Effector memory CD4-positive, alpha-beta T cell (primary cell): ENCODE measurements at regions not wholly inside any gene's neighbourhood (a gene's known extent, or its start where the extent isn't known, plus 50 kb on each side); places are given as distances from the start of the nearest gene placed in this dataset.

ENCODE experiments used
- DNase-seq, 3 donors: peaks; one replicate each; pipeline ENCODE4 v3.0.0-alpha.2; 2020
- H3K27ac ChIP-seq: 2 replicates; pipeline ENCODE4 v1.7.0; 2013; ENCODE audit warnings: mild to moderate bottlenecking, low read length, moderate library complexity; ENCODE audit not compliant: insufficient read depth, poor library complexity, severe bottlenecking
- H3K27me3 ChIP-seq: replicated peaks from 2 replicates; pipeline ENCODE4 v1.7.0; 2013; ENCODE audit warnings: mild to moderate bottlenecking, low read length; ENCODE audit not compliant: insufficient read depth, control insufficient read depth, poor library complexity, severe bottlenecking
- H3K36me3 ChIP-seq: 2 replicates; pipeline ENCODE4 v1.7.0; 2013; ENCODE audit warnings: mild to moderate bottlenecking, low read length, moderate library complexity; ENCODE audit not compliant: control insufficient read depth, insufficient read depth
- H3K4me1 ChIP-seq: 2 replicates; pipeline ENCODE4 v1.7.0; 2013; ENCODE audit warnings: low read length, mild to moderate bottlenecking; ENCODE audit not compliant: control insufficient read depth, insufficient read depth, poor library complexity, severe bottlenecking
- H3K4me3 ChIP-seq: 2 replicates; pipeline ENCODE4 v1.7.0; 2013; ENCODE audit warnings: low read length, low read depth, mild to moderate bottlenecking; ENCODE audit not compliant: insufficient read depth, poor library complexity, severe bottlenecking
- H3K9me3 ChIP-seq: 2 replicates; pipeline ENCODE4 v1.7.0; 2013; ENCODE audit warnings: mild to moderate bottlenecking, low read length, moderate library complexity; ENCODE audit not compliant: control insufficient read depth

DNA sequence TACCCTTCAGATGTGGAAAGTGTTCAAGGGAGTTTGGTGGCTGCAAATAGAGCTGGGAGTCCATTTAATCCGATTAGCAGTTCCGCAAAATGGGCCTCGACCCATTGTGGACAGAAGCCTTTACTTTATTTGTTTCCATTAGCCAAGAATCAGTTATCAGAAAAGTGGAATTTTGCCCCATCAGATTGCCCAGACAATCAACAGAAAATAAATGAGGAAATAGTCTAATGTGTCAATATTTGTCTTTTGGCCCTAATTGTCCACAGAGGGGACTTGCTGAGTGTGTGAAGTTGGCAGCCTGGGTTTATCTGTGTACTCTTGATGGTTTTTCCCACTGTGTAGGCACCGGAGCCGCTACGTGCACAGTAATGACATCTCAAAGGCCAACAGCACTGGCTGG, 134.3 kb downstream of the LINC00237 start:
- Histone ChIP-seq H3K27me3 (no peaks in the 10 kb centered on the region), H3K4me3 (no peak overlapping the region), H3K27ac (no peak overlapping the region), H3K4me1 (no peaks in the 10 kb centered on the region), H3K36me3 (no peaks in the 10 kb centered on the region), H3K9me3 (no peaks in the 10 kb centered on the region)
- DNase-seq: no peak

DNA sequence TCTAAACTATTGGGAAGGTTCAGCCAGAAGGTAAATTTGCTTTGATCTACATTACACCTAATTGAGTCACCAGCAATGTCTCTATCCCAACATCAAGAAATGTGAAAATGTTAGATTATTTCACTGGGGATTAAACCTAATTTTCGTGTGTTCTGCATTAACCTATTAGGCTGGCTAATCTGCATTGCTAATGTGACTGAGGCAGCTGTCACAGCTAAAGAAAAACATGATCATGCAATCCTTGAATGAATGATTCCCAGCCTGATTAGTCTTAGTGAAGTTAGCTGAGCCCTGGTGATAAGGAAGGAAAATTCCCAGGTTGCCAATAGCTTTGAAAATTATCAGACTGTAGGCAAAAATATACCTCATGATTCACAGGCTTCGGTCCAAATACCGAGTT, 135.3 kb downstream of the LINC00237 start:
- Histone ChIP-seq H3K9me3 (no peaks in the 10 kb centered on the region), H3K27me3 (no peaks in the 10 kb centered on the region), H3K4me3 (no peak overlapping the region), H3K36me3 (no peaks in the 10 kb centered on the region), H3K27ac (no peak overlapping the region), H3K4me1 (no peaks in the 10 kb centered on the region)
- DNase-seq: no peak

DNA sequence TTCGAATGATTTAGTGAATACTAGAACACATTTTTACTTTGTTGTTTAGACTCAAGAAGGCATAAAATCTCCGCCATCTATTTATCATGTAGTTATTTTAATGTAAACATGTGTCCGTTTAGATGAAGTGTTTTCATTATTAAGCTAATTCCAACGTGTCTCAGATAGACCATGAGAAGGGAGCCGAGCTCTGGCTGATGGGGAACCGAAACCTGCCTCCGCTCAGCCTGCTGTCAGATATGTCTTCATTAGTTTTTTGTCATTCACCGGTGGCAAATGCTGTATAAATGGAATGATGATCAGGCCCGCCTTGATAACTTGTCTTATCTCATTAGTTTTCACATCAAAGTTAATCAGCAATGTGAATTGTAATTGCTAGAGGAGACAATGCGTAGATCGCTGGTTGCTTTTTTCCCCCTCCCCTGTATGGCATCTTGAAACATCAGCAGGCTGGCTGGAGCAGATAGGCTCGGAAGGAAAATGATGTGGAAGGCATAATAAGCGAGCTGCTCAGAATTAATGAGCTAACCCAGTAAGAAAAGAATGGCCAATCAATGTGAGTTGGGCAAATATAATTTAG, 136.4 kb downstream of the LINC00237 start:
- H3K36me3 ChIP-seq: no peaks in the 10 kb centered on the region
- no peaks in the 10 kb centered on the region for H3K9me3 ChIP-seq
- no peak overlapping the region for H3K4me3 ChIP-seq
- no peak overlapping the region for H3K27ac ChIP-seq
- H3K27me3 ChIP-seq: no peaks in the 10 kb centered on the region
- DNase-seq: no peak
- H3K4me1 ChIP-seq: no peaks in the 10 kb centered on the region

DNA sequence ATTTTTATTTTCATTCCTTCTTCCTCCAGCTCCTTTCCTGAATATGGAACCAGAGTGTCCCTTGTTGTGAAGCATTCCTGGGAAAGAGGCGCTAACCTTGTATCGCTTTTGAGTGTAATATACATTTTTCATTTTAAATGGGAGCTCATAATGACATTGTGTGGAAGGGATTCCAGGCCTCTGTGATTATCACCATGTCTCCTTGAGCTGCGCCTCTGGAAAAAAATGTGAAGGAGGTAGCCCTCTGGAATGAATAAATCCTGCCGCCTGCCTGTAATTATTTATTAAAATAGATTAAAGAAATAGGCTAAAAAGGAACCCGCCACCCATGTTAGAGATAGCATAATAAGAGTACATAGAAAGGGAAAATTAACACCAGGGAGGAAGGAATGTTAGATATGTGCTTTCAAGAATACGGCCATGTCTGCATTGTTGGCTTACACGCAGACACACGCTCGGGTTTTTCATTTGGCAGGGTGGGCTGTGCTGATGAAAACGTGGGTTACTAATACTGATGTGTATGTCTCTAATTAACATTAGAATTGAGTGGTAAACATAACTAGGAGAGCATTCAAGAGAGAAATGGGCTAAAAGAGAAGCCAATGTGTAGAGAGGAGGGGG, 138.5 kb downstream of the LINC00237 start:
- Histone ChIP-seq H3K36me3 (no peaks in the 10 kb centered on the region), H3K27ac (no peak overlapping the region), H3K9me3 (no peaks in the 10 kb centered on the region), H3K27me3 (no peaks in the 10 kb centered on the region), H3K4me1 (no peaks in the 10 kb centered on the region), H3K4me3 (no peak overlapping the region)
- no peak for DNase-seq

DNA sequence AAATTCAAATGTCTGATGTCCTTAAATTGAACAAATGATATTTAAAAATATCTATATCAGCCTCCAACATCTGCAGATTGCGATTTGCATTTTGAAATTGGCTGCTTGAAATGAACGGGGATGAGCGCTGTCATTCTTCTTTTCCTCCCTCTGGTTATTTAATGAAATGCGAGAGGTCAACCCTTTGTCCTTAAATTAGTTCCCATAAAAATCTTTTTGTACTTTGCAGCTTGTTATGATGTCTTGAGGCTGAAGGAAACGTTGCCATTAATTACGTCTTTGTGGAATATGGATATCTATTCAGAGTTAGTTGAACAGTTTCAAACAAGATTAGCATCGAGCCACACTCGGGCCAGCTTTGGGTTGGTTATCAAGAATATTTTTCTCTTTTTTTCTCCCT, 140.0 kb downstream of the LINC00237 start:
- Histone ChIP-seq H3K27ac (no peak overlapping the region), H3K27me3 (no peaks in the 10 kb centered on the region), H3K9me3 (no peaks in the 10 kb centered on the region), H3K36me3 (no peaks in the 10 kb centered on the region), H3K4me3 (no peak overlapping the region), H3K4me1 (no peaks in the 10 kb centered on the region)
- no peak for DNase-seq

DNA sequence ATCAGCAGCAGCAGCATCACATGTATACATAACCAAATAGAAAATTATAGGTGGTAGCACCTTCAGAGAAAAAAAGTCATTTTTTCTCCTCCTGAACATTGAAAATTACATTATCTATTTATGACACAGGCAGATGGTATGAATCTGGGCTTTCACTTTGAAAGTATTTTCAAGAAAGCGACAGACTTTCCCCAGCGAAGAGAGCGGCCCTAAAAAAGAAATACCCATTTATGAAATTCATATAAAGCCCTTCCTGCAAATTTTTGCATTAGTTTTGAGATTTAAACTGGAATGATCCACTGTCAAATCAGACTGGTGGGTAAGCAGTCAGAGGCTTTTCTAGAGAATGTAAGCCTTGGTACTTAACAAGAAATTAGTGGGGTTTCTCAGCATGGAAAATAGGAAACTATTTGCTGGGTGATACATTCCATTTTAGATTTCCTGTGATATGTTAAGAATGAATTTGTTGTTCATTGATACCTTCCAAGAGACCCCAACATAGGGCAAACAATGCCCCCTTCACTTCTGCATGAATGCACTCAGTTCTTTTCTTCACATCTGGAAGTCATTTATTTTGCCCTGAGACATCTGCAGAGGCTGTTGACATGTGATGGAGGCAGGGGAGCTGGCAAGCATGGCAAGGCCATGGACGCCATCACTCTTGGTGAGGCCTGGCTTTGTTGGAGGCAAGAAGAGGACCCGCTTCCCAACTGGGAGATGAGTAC, 147.0 kb downstream of the LINC00237 start:
- no peaks in the 10 kb centered on the region for H3K9me3 ChIP-seq
- H3K36me3 ChIP-seq: no peaks in the 10 kb centered on the region
- no peak overlapping the region for H3K4me3 ChIP-seq
- H3K27me3 ChIP-seq: no peaks in the 10 kb centered on the region
- H3K27ac ChIP-seq: no peak overlapping the region
- DNase-seq: no peak
- H3K4me1 ChIP-seq: no peaks in the 10 kb centered on the region

DNA sequence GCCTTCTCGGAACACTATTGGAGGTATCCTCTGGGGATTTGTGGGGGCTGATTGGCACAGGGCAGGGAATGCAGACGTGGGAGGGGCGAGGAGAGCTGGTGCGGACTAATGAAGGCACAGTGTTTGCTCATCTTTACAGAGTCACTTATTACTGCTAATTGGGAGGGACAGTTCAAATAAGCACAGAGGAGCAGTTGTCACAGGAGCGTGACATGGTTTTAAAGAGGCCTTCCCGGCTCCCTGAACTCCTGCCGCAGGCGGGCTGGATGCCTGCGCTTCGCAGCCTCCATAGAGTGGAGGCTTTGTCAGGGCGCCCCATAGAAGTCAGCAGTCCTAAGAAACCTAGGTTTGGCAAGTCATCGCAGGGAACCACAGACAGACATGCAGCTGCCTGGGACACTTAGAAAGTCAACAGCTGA, 149.6 kb downstream of the LINC00237 start:
- DNase-seq: no peak
- H3K9me3 ChIP-seq: no peaks in the 10 kb centered on the region

DNA sequence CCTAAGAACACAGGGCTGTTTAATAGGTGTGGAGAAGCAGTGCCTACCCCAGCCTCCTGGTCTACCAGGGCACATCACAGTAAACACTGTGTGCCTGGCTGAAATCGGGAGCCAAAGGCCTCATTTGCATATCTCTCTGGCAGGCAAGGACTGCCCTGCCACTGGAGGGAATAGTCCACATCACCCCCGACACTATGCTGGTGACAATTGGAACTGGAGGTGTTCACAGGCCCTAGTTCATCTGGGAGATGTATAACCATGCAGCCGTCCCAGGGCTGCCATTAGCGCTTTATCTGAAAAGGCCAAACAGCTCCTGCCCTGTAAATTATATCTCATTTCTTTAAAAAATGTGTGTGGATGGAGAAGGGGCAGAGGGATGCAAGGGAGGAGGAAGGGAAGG, 150.3 kb downstream of the LINC00237 start:
- no peaks in the 10 kb centered on the region for H3K27me3 ChIP-seq
- no peak overlapping the region for H3K27ac ChIP-seq
- H3K36me3 ChIP-seq: no peaks in the 10 kb centered on the region
- H3K4me1 ChIP-seq: no peaks in the 10 kb centered on the region
- no peaks in the 10 kb centered on the region for H3K9me3 ChIP-seq
- no peak for DNase-seq
- H3K4me3 ChIP-seq: no peak overlapping the region

More for the DNA sequence above, 149.6 kb downstream of the LINC00237 start:
- H3K27me3 ChIP-seq: no peaks in the 10 kb centered on the region
- no peak overlapping the region for H3K27ac ChIP-seq
- no peaks in the 10 kb centered on the region for H3K4me1 ChIP-seq
- H3K36me3 ChIP-seq: no peaks in the 10 kb centered on the region
- H3K4me3 ChIP-seq: no peak overlapping the region

DNA sequence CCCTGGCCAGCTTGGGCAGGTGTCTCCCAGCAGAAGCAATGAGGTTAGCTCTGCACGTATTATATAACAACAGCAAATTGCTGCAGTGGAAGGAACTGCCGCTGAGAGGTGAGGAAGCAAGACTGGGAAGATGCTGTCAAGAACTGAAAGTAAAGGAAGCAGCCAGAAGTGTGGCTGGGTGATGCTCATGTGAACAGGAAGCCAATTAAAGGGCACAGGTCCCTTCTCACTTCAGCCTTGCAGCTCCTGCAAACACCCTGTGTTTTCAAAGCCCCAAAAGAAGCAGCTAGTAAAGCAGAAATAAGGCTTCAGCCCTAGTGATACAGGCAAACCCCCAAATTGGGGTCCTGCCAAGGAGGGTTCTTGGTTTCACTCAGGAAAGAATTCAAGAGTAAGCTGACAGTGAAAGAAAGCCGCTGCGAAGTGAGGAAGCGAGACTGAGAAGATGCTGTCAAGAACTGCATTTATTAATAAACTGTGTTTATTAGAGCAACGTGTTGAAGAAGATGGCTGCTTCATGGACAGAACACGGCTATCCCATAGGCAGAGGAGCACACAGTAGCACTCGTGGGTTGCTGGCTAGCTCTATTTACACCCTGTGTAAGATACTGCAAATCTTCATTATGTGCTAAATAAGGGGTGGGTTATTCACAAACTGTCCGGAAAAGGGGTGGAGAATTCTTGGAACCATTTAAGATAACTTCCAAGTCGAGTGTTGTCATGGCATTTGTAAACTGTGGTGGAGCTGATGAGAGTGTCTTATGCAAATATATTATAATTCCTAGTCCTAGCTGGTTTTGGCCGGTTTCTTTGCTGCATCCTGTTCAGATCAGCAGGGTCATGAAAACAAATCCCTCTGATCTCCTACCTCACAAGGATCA, 152.2 kb downstream of the LINC00237 start:
- H3K4me3 ChIP-seq: no peak overlapping the region
- no peaks in the 10 kb centered on the region for H3K36me3 ChIP-seq
- no peak overlapping the region for H3K27ac ChIP-seq
- H3K4me1 ChIP-seq: no peaks in the 10 kb centered on the region
- no peaks in the 10 kb centered on the region for H3K9me3 ChIP-seq
- no peak for DNase-seq
- H3K27me3 ChIP-seq: no peaks in the 10 kb centered on the region
